ENCODE measurements at regions not wholly inside any gene's neighbourhood (a gene's known extent, or its start where the extent isn't known, plus 50 kb on each side); places are given as distances from the start of the nearest gene placed in this dataset.

DNA sequence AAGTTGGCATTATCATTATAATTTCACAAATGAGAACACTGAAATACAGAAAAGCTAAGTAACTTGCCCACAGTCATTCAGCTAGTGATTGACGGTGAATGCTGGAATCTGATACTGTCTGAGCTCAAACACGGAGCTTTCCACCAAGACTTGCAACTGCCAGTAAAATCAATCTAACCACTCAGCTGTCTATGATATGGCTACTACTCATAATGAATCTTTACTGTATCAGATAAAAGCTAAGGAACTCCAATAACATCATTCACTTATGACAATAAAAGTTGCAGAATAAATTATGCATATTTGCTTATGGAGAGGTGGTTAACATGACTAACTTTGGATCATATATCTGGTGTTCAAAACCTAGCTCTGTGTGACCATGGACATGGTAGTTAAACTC, 279.4 kb upstream of the NXPH2 start:
- TF ChIP-seq, protein P1, sequence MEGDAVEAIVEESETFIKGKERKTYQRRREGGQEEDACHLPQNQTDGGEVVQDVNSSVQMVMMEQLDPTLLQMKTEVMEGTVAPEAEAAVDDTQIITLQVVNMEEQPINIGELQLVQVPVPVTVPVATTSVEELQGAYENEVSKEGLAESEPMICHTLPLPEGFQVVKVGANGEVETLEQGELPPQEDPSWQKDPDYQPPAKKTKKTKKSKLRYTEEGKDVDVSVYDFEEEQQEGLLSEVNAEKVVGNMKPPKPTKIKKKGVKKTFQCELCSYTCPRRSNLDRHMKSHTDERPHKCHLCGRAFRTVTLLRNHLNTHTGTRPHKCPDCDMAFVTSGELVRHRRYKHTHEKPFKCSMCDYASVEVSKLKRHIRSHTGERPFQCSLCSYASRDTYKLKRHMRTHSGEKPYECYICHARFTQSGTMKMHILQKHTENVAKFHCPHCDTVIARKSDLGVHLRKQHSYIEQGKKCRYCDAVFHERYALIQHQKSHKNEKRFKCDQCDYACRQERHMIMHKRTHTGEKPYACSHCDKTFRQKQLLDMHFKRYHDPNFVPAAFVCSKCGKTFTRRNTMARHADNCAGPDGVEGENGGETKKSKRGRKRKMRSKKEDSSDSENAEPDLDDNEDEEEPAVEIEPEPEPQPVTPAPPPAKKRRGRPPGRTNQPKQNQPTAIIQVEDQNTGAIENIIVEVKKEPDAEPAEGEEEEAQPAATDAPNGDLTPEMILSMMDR (IDR thresholded peaks at IDR 0.05), result no peak
- no peak for TF ChIP-seq POLR2A (IDR thresholded peaks at IDR 0.05)
